Astrocyte of the spinal cord (primary cell): ENCODE measurements at regions not wholly inside any gene's neighbourhood (a gene's known extent, or its start where the extent isn't known, plus 50 kb on each side); places are given as distances from the start of the nearest gene placed in this dataset.

ENCODE experiments used
- DNase-seq: peaks from one replicate; pipeline ENCODE4 v3.0.0; 2011; ENCODE audit warnings: low read depth, low spot score
- H3K4me3 ChIP-seq: 2 replicates; pipeline ENCODE4 v1.5.1; 2011; ENCODE audit warnings: low read depth, mild to moderate bottlenecking, low read length, moderate library complexity
- in situ Hi-C: cut with HindIII; loops from 2 replicates; pipeline ENCODE4 v1.10.0; 2017; ENCODE audit warnings: low sequenced_read_pairs
- TF ChIP-seq, protein P1 (sequence below): IDR thresholded peaks from 2 replicates; pipeline ENCODE4 v1.5.1; 2012; ENCODE audit warnings: low read depth, mild to moderate bottlenecking, low read length, inconsistent platforms

GRCh38 chr2:215687149-215688031 lies 251.5 kb upstream of the FN1 start:
- in situ Hi-C loops = no loop called here
- H3K4me3 ChIP-seq = no peak overlapping the region
- TF ChIP-seq, protein P1, sequence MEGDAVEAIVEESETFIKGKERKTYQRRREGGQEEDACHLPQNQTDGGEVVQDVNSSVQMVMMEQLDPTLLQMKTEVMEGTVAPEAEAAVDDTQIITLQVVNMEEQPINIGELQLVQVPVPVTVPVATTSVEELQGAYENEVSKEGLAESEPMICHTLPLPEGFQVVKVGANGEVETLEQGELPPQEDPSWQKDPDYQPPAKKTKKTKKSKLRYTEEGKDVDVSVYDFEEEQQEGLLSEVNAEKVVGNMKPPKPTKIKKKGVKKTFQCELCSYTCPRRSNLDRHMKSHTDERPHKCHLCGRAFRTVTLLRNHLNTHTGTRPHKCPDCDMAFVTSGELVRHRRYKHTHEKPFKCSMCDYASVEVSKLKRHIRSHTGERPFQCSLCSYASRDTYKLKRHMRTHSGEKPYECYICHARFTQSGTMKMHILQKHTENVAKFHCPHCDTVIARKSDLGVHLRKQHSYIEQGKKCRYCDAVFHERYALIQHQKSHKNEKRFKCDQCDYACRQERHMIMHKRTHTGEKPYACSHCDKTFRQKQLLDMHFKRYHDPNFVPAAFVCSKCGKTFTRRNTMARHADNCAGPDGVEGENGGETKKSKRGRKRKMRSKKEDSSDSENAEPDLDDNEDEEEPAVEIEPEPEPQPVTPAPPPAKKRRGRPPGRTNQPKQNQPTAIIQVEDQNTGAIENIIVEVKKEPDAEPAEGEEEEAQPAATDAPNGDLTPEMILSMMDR = no peak
- no peak for DNase-seq

GRCh38 chr2:215685238-215685990 lies 249.5 kb upstream of the FN1 start:
- DNase-seq = peak; percentile 38
- in situ Hi-C loops = no loop called here

DNA sequence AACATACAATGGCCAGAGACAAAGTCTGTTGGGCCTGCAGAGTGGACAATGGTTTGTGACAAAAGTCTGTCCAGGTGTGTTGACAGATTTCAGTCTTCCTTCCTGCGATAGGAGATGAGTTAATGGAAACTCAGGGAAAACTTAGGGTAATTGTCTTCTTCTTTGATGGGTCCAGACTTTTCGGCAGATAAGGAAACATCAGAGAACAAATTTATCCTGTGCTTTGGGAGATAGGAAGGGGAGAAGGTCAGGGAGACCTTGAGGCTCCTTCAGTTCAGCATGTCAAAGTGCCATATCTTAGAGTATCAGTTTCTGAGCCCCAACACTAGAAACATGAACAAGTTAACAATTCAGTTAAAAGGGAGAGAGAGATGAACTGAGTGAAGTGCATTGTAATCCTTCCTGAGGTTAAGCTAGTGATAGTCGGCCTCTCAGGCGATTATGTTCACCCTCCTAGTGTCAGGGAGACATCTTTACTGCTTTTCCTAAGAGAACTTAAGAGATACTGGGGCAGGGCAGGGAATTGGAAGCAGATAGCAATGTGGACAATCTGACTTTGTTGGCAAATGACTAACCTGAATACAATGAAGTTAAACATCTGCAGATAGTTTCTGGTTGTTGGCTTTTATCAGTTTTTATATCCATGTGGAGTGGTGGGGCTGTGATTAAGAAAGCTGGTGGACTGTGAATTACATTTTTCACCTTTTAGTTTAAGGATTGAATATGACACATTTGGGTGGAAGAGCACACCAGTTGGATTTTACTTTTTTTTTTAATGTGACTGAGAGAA lies 248.8 kb upstream of the FN1 start:
- TF ChIP-seq, protein P1 = no peak
- DNase-seq = peak; percentile 65
- H3K4me3 ChIP-seq = no peak overlapping the region
- in situ Hi-C loops = no loop called here

More at GRCh38 chr2:215685238-215685990, 249.5 kb upstream of the FN1 start:
- TF ChIP-seq, protein P1 = no peak
- H3K4me3 ChIP-seq = no peak overlapping the region

DNA sequence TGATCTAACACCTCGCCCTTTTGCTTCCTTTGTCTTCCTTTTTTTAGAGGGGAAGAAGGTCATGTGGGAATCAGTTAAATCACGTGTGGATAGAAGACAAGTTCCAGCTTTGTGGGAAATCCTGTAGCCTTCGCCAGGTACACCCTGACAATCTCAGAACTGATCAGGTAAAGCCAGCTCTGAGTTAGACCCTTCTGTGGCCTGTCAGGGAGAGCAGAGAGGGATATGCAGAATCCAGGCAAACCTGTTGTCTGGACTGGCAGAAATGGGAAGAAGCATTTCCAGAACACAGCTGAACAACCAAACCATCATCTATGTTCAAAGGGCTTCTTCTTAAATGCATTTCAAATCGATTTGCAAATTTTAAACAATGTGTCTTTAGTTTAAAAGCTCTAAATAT lies 247.4 kb upstream of the FN1 start:
- no peak for DNase-seq
- TF ChIP-seq, protein P1 = no peak
- no peak overlapping the region for H3K4me3 ChIP-seq
- in situ Hi-C loops = no loop called here

DNA sequence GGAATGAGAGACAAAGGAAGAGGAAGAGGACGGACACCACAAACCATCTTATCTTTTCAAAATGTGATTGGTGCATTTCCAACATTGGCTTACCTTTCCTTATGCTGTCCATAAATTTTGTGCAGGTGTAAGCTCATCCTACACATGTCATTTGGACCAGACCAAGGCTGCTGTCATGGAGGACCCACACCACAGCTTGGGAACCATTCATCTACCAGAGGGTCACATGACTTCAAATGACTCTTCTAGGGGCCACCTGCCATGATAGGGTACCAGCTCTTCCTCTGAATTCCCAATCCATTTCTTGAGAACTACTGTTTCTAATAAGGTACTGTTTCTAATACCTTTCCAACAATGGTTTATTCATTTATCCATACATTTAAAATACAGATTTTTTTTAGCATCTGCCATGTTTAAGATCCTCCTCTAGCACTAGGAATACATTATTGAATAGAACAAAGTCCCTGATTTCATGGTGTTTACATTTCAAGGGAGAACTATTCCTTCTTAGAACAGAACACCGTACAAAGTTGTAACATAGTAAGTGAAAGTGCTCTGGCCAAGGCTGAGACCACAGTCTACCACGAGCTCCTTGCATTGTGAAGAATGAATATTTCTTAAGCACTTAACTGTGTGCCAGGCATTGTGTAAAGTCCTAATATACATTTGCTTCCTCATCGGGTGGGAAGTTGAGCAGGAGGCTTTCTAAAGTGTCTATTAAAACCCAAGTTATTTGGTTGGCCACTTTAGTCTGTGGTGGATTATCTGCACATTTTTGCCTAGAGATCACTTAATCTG lies 246.1 kb upstream of the FN1 start:
- DNase-seq = no peak
- TF ChIP-seq, protein P1 = no peak
- H3K4me3 ChIP-seq = no peak overlapping the region
- in situ Hi-C loops = no loop called here
